ENCODE measurements at regions not wholly inside any gene's neighbourhood (a gene's known extent, or its start where the extent isn't known, plus 50 kb on each side); places are given as distances from the start of the nearest gene placed in this dataset.

DNA sequence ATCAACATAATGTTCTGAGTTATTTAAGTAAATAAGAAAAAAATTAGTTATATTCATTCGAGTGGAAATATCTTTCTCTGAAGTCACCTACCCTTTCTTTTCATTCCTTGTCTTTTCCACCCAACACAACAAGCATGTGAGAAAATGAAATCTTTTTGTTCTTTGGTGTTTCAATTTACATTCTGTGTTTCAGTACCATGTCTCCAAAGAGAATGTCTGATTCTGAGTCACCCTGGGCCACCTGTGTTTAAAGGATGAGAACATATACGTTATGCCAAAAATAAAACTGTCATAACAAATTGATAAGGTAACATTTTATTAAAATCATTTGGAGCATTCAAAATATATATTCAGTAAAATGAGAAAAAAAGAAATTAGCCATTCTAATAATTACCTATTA lies 470.8 kb downstream of the ZNF804A start:
- DNase-seq (ENCODE audit: low read depth, low spot score) (no peak), ATAC-seq (no peak)
- TF ChIP-seq TCF7L2 (IDR thresholded peaks at IDR 0.05; ENCODE audit: borderline replicate concordance, extremely low read depth, insufficient read depth, insufficient read length) (no peak), FOSL1 (IDR thresholded peaks at IDR 0.05; ENCODE audit: low read depth) (no peak), ELF1 (IDR thresholded peaks at IDR 0.05; ENCODE audit: borderline replicate concordance, low read depth) (no peak), EZH2 (IDR thresholded peaks at IDR 0.05) (no peak), SP1 (IDR thresholded peaks at IDR 0.05; ENCODE audit: low read depth) (no peak), CBX3 (IDR thresholded peaks at IDR 0.05; ENCODE audit: low read depth) (no peak), SRF (IDR thresholded peaks at IDR 0.05; ENCODE audit: low read depth) (no peak), CEBPB (IDR thresholded peaks at IDR 0.05; ENCODE audit: low read depth) (no peak), EGR1 (IDR thresholded peaks at IDR 0.05; ENCODE audit: low read depth) (no peak)
- TF ChIP-seq, protein P1, sequence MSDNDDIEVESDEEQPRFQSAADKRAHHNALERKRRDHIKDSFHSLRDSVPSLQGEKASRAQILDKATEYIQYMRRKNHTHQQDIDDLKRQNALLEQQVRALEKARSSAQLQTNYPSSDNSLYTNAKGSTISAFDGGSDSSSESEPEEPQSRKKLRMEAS (IDR thresholded peaks at IDR 0.05), result no peak
- no TSS peak for BruUV-seq (replicated peaks)
- Histone ChIP-seq H3K27ac (ENCODE audit: low read depth, low read length) (no peak overlapping the region), H3K36me3 (ENCODE audit: control insufficient read depth in 1 of 2, insufficient read depth in 2 of 2, low read length in 2 of 2) (no peaks in the 10 kb centered on the region), H3K9me3 (ENCODE audit: control insufficient read depth in 1 of 2, insufficient read depth in 1 of 2, low read depth in 1 of 2, low read length in 2 of 2) (no peaks in the 10 kb centered on the region), H4K20me1 (ENCODE audit: insufficient read depth) (no peaks in the 10 kb centered on the region), H3K4me1 (ENCODE audit: control insufficient read depth in 1 of 2, insufficient read depth in 2 of 2, low read length in 2 of 2) (no peaks in the 10 kb centered on the region), H3K9ac (ENCODE audit: low read length) (no peak overlapping the region), H2AFZ (ENCODE audit: low read depth, low read length, poor library complexity, severe bottlenecking) (no peak overlapping the region), H3K79me2 (ENCODE audit: insufficient read depth, low read length) (no peaks in the 10 kb centered on the region), H3K4me2 (ENCODE audit: low read length) (no peak overlapping the region), H3K9me2 (ENCODE audit: insufficient read depth) (no peaks in the 10 kb centered on the region), H3K27me3 (ENCODE audit: insufficient read depth, low read length) (no peaks in the 10 kb centered on the region), H3K4me3 (replicated peaks in 1 of 2; ENCODE audit: low read depth in 1 of 2, low read length in 2 of 2) (no peak overlapping the region)
- intact Hi-C loops (cut with micrococcal nuclease), result no loop called here
- POLR2A ChIA-PET, result no interaction called here
- CTCF ChIA-PET, result no interaction called here
- RAD21 ChIA-PET (ENCODE audit: low non-redundant PET in 1 of 2, low total read pairs in 2 of 2, uncharacterized antibody in 2 of 2, unreplicated experiment in 2 of 2), result no interaction called here

DNA sequence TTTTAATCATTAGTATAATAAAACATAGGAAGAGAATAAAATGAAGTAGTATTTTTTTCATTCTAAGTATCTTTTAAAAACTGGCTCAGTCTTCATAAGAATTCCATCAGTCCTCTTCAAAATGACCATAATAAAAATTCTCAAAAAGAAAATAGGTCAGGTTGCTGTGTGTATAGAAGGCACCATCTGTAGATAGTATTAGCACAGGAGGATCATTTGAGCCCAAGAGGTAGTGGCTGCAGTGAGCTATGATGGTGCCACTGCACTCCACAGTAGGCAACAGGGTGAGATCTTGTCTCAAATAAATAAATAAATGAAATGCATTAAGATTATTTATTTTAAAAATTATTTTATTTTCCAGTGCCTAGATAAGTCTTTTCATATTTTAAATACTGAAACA lies 475.8 kb downstream of the ZNF804A start:
- H3K9me2 ChIP-seq (ENCODE audit: insufficient read depth), result no peaks in the 10 kb centered on the region
- H3K79me2 ChIP-seq (ENCODE audit: insufficient read depth, low read length), result no peaks in the 10 kb centered on the region
- no peak overlapping the region for H3K27ac ChIP-seq (ENCODE audit: low read depth, low read length)
- intact Hi-C loops (cut with micrococcal nuclease), result no loop called here
- CTCF ChIA-PET, result no interaction called here
- no peak overlapping the region for H3K4me2 ChIP-seq (ENCODE audit: low read length)
- H3K4me3 ChIP-seq (replicated peaks in 1 of 2; ENCODE audit: low read depth in 1 of 2, low read length in 2 of 2), result no peak overlapping the region
- RAD21 ChIA-PET (ENCODE audit: low non-redundant PET in 1 of 2, low total read pairs in 2 of 2, uncharacterized antibody in 2 of 2, unreplicated experiment in 2 of 2), result no interaction called here
- no peak overlapping the region for H2AFZ ChIP-seq (ENCODE audit: low read depth, low read length, poor library complexity, severe bottlenecking)
- POLR2A ChIA-PET, result no interaction called here
- no peaks in the 10 kb centered on the region for H3K27me3 ChIP-seq (ENCODE audit: insufficient read depth, low read length)
- H4K20me1 ChIP-seq (ENCODE audit: insufficient read depth), result no peaks in the 10 kb centered on the region
- H3K36me3 ChIP-seq (ENCODE audit: control insufficient read depth in 1 of 2, insufficient read depth in 2 of 2, low read length in 2 of 2), result no peaks in the 10 kb centered on the region
- H3K4me1 ChIP-seq (ENCODE audit: control insufficient read depth in 1 of 2, insufficient read depth in 2 of 2, low read length in 2 of 2), result no peaks in the 10 kb centered on the region
- BruUV-seq (replicated peaks), result no TSS peak
- H3K9ac ChIP-seq (ENCODE audit: low read length), result no peak overlapping the region
- ATAC-seq (no peak), DNase-seq (ENCODE audit: low read depth, low spot score) (no peak)
- H3K9me3 ChIP-seq (ENCODE audit: control insufficient read depth in 1 of 2, insufficient read depth in 1 of 2, low read depth in 1 of 2, low read length in 2 of 2), result no peaks in the 10 kb centered on the region
- TF ChIP-seq EZH2phosphoT487 (IDR thresholded peaks at IDR 0.05; ENCODE audit: borderline replicate concordance) (no peak), SRF (IDR thresholded peaks at IDR 0.05; ENCODE audit: low read depth) (no peak), POLR2AphosphoS5 (IDR thresholded peaks at IDR 0.05; ENCODE audit: low read depth, low read length) (no peak), JUND (IDR thresholded peaks at IDR 0.05) (no peak), SIN3A (IDR thresholded peaks at IDR 0.05; ENCODE audit: low read depth) (no peak), ZNF274 (IDR thresholded peaks at IDR 0.05; ENCODE audit: low read depth, low read length) (no peak), SP1 (IDR thresholded peaks at IDR 0.05; ENCODE audit: low read depth) (no peak), CEBPB (IDR thresholded peaks at IDR 0.05; ENCODE audit: low read depth) (no peak), TCF7L2 (IDR thresholded peaks at IDR 0.05; ENCODE audit: borderline replicate concordance, extremely low read depth, insufficient read depth, insufficient read length) (no peak), ELF1 (IDR thresholded peaks at IDR 0.05; ENCODE audit: borderline replicate concordance, low read depth) (no peak), EGR1 (IDR thresholded peaks at IDR 0.05; ENCODE audit: low read depth) (no peak), POLR2A (IDR thresholded peaks at IDR 0.05; ENCODE audit: borderline replicate concordance, extremely low read depth, insufficient read depth, insufficient read length) (no peak), CTCF (IDR thresholded peaks at IDR 0.05 in 2 of 3, conservative IDR thresholded peaks at IDR 0.05 in 1 of 3; ENCODE audit: borderline replicate concordance in 1 of 3, insufficient read depth in 1 of 3, low read depth in 2 of 3, low read length in 2 of 3) (no peak), EZH2 (IDR thresholded peaks at IDR 0.05) (no peak)
- TF ChIP-seq, protein P1 (IDR thresholded peaks at IDR 0.05), result no peak
- TF ChIP-seq, protein P2, sequence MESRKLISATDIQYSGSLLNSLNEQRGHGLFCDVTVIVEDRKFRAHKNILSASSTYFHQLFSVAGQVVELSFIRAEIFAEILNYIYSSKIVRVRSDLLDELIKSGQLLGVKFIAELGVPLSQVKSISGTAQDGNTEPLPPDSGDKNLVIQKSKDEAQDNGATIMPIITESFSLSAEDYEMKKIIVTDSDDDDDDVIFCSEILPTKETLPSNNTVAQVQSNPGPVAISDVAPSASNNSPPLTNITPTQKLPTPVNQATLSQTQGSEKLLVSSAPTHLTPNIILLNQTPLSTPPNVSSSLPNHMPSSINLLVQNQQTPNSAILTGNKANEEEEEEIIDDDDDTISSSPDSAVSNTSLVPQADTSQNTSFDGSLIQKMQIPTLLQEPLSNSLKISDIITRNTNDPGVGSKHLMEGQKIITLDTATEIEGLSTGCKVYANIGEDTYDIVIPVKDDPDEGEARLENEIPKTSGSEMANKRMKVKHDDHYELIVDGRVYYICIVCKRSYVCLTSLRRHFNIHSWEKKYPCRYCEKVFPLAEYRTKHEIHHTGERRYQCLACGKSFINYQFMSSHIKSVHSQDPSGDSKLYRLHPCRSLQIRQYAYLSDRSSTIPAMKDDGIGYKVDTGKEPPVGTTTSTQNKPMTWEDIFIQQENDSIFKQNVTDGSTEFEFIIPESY (IDR thresholded peaks at IDR 0.05; ENCODE audit: extremely low read depth, insufficient replicate concordance, low read length), result no peak

Measured in HCT116 (cell line).